Aorta (tissue), 5 donors: ENCODE measurements at regions not wholly inside any gene's neighbourhood (a gene's known extent, or its start where the extent isn't known, plus 50 kb on each side); places are given as distances from the start of the nearest gene placed in this dataset.
A peak's percentile ranks its signal among the peaks of the same experiment; 100 is the strongest.

ENCODE experiments used
- ATAC-seq: fragments of 200-7000 bp; cut with Tn5 transposase; one replicate; pipeline ENCODE4 v1.9.1; 2022; ENCODE audit warnings: moderate library complexity; ENCODE audit not compliant: low FRiP score
- DNase-seq, 2 donors: peaks; one replicate each; pipeline ENCODE4 v3.0.0-alpha.2; 2020
- H3K27ac ChIP-seq, 2 donors: one replicate each; pipeline ENCODE4 v1.5.1; 2013; ENCODE audit warnings: low read length in 2 of 2, mild to moderate bottlenecking in 2 of 2, moderate library complexity in 2 of 2, control low read depth in 1 of 2, inconsistent platforms in 1 of 2, low read depth in 1 of 2
- H3K27me3 ChIP-seq, 2 donors: one replicate each; pipeline ENCODE4 v1.6.1; 2013; ENCODE audit warnings: control low read depth in 1 of 2, low read length in 1 of 2, mild to moderate bottlenecking in 1 of 2, moderate library complexity in 1 of 2; ENCODE audit not compliant: insufficient read depth in 2 of 2, control insufficient read depth in 1 of 2
- H3K36me3 ChIP-seq, 2 donors: one replicate each; pipeline ENCODE4 v1.6.1; 2013; ENCODE audit warnings: control low read depth in 1 of 2, low read length in 1 of 2, mild to moderate bottlenecking in 1 of 2; ENCODE audit not compliant: insufficient read depth in 2 of 2, control insufficient read depth in 1 of 2
- H3K4me1 ChIP-seq, 2 donors: one replicate each; pipeline ENCODE4 v1.6.1; 2013; ENCODE audit warnings: low read length in 2 of 2, control low read depth in 1 of 2, mild to moderate bottlenecking in 1 of 2, moderate library complexity in 1 of 2; ENCODE audit not compliant: insufficient read depth in 2 of 2, control insufficient read depth in 1 of 2
- H3K4me3 ChIP-seq, 2 donors: one replicate each; pipeline ENCODE4 v1.5.1; 2013; ENCODE audit warnings: low read length in 2 of 2, control low read depth in 1 of 2, mild to moderate bottlenecking in 1 of 2
- H3K9me3 ChIP-seq: one replicate; pipeline ENCODE4 v1.6.1; 2013; ENCODE audit warnings: mild to moderate bottlenecking, low read length; ENCODE audit not compliant: control insufficient read depth
- WGBS, 2 donors: extraction: QIAGEN DNeasy Blood & Tissue Kit; methylation state at CpG; one replicate each; pipeline ENCODE4 v1.1.7; 2013; 5-methylcytosine and 5-hydroxymethylcytosine counted together
- intact Hi-C, 2 donors: fragments of 100-400 bp; cut with DNase I; formaldehyde crosslinking; loops; one replicate each; pipeline versions ENCODE4 v1.14.2 to v1.15.0; 2022
- donor health status: healthy with polysubstance abuse.
- donor health status: Bipolar disorder and iron deficiency.
- donor health status: DM: no; HTN: no; CAD: no.
- donor health status: DM: no; HTN: no; CAD: no.
- donor health status: DM: yes; HTN: yes; CAD: no.

DNA sequence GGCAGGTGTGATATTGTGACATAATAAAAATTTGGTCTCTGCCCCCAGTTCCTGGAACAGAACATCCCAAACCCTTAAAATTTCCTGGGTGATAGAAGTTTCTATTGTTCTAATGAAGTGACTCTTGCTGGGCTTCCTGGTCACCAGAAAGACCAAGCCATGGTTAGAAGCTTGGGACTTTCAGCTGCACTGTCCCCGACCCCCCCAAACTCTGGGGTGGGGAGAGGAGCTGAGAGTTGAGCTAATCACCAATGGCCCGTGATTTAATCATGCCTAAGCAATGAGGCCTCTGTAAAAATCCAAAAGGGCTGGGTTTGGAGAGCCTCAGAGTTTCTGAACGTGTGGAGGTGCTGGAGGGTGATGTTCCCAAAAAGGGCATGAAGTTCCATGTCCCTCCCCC is 54.8 kb upstream of the FTH1 start:
- DNase-seq: no peak
- intact Hi-C loops: no loop called here

DNA sequence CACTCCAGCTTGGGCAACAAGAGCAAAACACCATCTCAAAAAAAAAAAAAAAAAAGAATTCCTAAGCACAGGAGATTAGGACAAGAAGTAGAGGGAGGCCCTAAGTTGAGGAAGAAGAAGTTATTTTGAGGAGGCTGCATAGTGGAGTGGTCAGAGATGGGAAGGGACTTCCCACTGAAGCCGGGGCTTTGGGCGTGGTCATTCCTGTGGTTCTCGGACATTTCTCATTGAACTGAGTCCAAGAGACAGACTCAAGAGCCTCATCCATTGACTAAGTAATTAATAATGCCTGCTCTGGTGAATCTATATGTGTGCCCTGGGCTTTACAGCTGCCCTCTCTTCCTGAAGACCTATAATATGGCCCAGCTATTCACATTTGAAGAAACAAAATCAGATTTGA is 53.2 kb upstream of the FTH1 start:
- Histone ChIP-seq H3K9me3 (peaks cover 5% of the 10 kb centered on the region), H3K4me3 (no peak overlapping the region), H3K36me3 (no peaks in the 10 kb centered on the region), H3K4me1 (no peaks in the 10 kb centered on the region), H3K27me3 (no peaks in the 10 kb centered on the region), H3K27ac (no peak overlapping the region)
- DNase-seq (peak; percentile 54 to 62), ATAC-seq (no peak)
- 92 to 94% methylated on average over 3 of the region's 3 CpGs for WGBS, 2 donors
- intact Hi-C loops: no loop called here

More for the DNA sequence above, 54.8 kb upstream of the FTH1 start:
- Histone ChIP-seq H3K27me3 (no peaks in the 10 kb centered on the region), H3K9me3 (peaks cover 7% of the 10 kb centered on the region), H3K36me3 (no peaks in the 10 kb centered on the region), H3K4me1 (no peaks in the 10 kb centered on the region), H3K27ac (no peak overlapping the region), H3K4me3 (no peak overlapping the region)
- 49 to 75% methylated on average over 3 of the region's 3 CpGs for WGBS, 2 donors
- ATAC-seq: no peak

DNA sequence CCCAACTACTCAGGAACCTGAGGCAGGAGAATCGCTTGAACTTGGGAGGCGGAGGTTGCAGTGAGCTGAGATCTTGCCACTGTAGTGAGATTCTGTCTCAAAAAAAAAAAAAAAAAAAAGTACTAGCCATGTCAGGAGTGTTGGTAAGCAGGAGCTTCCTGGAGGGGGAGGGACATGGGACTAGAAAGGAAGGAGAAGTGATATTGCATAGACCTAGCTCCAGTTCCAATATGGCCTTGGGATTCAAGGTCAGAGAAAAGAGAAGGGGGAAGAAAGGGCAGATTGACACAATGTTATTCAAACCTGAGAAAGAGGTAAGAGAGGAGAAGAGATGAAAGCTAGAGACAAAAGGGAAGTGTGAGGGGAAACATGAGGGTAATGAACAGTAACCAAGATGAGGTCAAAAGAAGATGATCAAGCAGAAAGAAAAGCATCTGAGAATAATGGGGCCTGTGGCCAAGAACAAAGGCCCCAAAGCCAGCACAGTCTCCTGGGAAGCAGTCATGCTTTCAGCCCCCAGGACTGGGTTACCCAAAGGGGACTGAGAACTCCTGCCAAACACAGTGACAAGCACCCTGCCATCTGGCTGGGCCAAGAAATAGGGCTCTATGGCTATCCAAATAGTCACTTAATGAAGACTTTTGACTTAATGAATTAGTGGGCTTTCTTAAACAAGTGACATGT is 51.7 kb upstream of the FTH1 start:
- intact Hi-C loops: no loop called here

DNA sequence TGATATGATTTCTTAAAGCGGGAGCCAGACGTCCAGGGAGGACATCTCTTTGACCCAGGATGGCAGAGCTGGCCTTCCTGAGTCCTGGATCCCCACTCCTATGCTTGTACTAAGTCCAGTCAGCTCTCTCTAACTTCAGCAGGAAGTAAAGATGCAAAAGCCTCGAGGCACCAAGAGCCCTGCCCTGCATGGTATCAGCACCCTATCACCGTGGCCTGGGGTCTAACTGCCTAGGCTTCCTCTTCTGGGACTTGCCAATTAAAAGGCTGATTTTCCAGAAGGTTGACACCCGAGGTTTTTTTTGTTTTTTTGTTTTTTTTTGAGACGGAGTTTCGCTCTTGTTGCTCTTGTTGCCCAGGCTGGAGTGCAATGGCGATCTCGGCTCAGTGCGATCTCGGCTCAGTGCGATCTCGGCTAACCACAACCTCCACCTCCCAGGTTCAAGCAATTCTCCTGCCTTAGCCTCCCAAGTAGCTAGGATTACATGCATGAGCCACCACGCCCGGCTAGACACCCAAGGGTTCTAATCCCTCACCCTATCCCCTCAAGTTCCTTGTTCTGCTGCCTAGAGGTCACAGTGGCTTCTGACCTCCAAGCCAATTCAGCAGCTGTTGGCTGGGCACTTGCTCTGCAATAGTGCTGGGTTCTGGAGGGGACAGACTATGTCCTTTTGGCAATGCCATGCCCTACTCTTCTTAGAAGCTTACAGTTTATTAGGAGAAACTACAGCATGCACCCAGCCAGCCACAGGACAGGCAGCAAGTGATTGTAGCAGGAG is 50.6 kb upstream of the FTH1 start:
- DNase-seq (no peak), ATAC-seq (no peak)
- Histone ChIP-seq H3K9me3 (peaks cover 5% of the 10 kb centered on the region), H3K36me3 (no peaks in the 10 kb centered on the region), H3K27me3 (no peaks in the 10 kb centered on the region), H3K4me1 (no peaks in the 10 kb centered on the region), H3K4me3 (no peak overlapping the region), H3K27ac (no peak overlapping the region)
- intact Hi-C loops: no loop called here
- 89% methylated on average over 15 of the region's 15 CpGs for WGBS, 2 donors

More for the DNA sequence above, 51.7 kb upstream of the FTH1 start:
- H3K9me3 ChIP-seq: peaks cover 5% of the 10 kb centered on the region
- no peaks in the 10 kb centered on the region for H3K4me1 ChIP-seq
- no peak overlapping the region for H3K4me3 ChIP-seq
- 99 to 100% methylated on average over 2 of the region's 2 CpGs for WGBS, 2 donors
- peak in 1 of 2 donors; percentile 14 for DNase-seq
- H3K36me3 ChIP-seq: no peaks in the 10 kb centered on the region
- H3K27ac ChIP-seq: no peak overlapping the region
- no peak for ATAC-seq
- no peaks in the 10 kb centered on the region for H3K27me3 ChIP-seq
